Mammary epithelial cell (primary cell): ENCODE measurements at regions not wholly inside any gene's neighbourhood (a gene's known extent, or its start where the extent isn't known, plus 50 kb on each side); places are given as distances from the start of the nearest gene placed in this dataset.

ENCODE experiments used
- CTCF ChIP-seq, 2 donors: IDR thresholded peaks in 1 of 2; conservative IDR thresholded peaks in 1 of 2; 2 replicates each; pipeline ENCODE4 v1.5.1; 2011 to 2012; ENCODE audit warnings: inconsistent platforms in 2 of 2, low read length in 2 of 2, mild to moderate bottlenecking in 2 of 2, control low read depth in 1 of 2, low read depth in 1 of 2; ENCODE audit not compliant: insufficient read depth in 1 of 2; ENCODE audit errors: extremely low read depth in 1 of 2
- EZH2 ChIP-seq: IDR thresholded peaks from 2 replicates; pipeline ENCODE4 v1.6.1; 2012; ENCODE audit warnings: low read length, inconsistent platforms, borderline replicate concordance

- TF ChIP-seq CTCF (conservative IDR thresholded peaks at IDR 0.05 in 1 of 2, IDR thresholded peaks at IDR 0.05 in 1 of 2; ENCODE audit: extremely low read depth in 1 of 2, insufficient read depth in 1 of 2, low read depth in 1 of 2, low read length in 2 of 2), result no peak
- no peak for TF ChIP-seq EZH2
These were observed 259.6 kb upstream of the RPS23 start for GRCh38 chr5:82537687-82538306.
